ENCODE measurements at regions not wholly inside any gene's neighbourhood (a gene's known extent, or its start where the extent isn't known, plus 50 kb on each side); places are given as distances from the start of the nearest gene placed in this dataset.

DNA sequence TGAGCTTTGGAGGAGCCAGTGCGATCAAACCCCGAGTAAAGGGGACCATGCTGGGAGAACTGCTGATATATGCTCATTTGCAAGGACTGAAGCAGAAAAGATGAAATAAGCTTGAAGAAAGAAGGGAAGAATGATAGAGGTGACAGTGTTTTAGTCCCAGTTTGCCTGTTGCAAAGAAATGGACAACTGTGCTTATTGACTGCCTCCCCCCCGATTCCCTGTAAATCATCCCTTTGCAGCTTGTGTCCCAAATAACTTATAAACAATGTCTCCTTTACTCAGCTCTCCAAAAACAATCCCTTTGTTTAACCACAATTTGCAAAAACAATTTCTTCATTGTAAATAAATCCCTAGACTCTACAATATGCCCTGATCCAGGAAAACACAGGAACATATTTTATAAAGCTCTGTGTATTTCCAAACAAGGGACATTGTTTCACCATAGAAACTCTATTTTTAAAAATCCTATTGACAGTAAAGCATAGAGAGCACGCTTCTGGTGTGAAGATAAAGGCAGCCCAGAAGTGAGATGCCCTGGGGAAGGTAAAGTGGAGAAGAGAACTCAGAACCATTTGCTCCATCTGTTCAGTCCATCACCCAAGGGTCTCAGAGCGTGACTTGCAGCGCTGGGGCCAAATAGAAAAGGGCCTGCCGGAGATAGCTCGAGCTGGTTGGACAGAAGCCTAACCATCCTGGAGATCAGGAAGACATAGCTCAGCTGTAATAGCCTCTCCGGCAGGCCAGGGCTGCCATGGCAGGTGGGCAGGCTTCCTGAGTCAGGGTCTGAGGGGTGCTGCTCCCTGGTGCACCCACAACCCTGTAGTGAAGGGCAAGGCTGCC is 280.5 kb downstream of the WDR11 start:
- CTCF ChIA-PET: no interaction called here
- POLR2A ChIA-PET: no interaction called here

More for the DNA sequence above, 280.5 kb downstream of the WDR11 start:
- no peak overlapping the region for H2AFZ ChIP-seq (ENCODE audit: low read depth, low read length, poor library complexity, severe bottlenecking)
- H3K4me1 ChIP-seq (ENCODE audit: control insufficient read depth in 1 of 2, insufficient read depth in 2 of 2, low read length in 2 of 2): no peaks in the 10 kb centered on the region
- no peak for TF ChIP-seq SRF (IDR thresholded peaks at IDR 0.05; ENCODE audit: low read depth)
- no peak for TF ChIP-seq FOSL1 (IDR thresholded peaks at IDR 0.05; ENCODE audit: low read depth)
- TF ChIP-seq REST (IDR thresholded peaks at IDR 0.05; ENCODE audit: low read depth): no peak
- TF ChIP-seq CTCF (IDR thresholded peaks at IDR 0.05 in 2 of 3, conservative IDR thresholded peaks at IDR 0.05 in 1 of 3; ENCODE audit: borderline replicate concordance in 1 of 3, insufficient read depth in 1 of 3, low read depth in 2 of 3, low read length in 2 of 3): no peak
- no peak for TF ChIP-seq TCF7L2 (IDR thresholded peaks at IDR 0.05; ENCODE audit: borderline replicate concordance, extremely low read depth, insufficient read depth, insufficient read length)
- no peak for TF ChIP-seq POLR2A (IDR thresholded peaks at IDR 0.05; ENCODE audit: borderline replicate concordance, extremely low read depth, insufficient read depth, insufficient read length)
- no peak for TF ChIP-seq ZNF274 (IDR thresholded peaks at IDR 0.05; ENCODE audit: low read depth, low read length)
- no peak for TF ChIP-seq ELF1 (IDR thresholded peaks at IDR 0.05; ENCODE audit: borderline replicate concordance, low read depth)
- TF ChIP-seq MAX (IDR thresholded peaks at IDR 0.05): no peak
- no peak for TF ChIP-seq EZH2 (IDR thresholded peaks at IDR 0.05)
- TF ChIP-seq EZH2phosphoT487 (IDR thresholded peaks at IDR 0.05; ENCODE audit: borderline replicate concordance): no peak
- TF ChIP-seq CBX3 (IDR thresholded peaks at IDR 0.05; ENCODE audit: low read depth): no peak
- no peak for TF ChIP-seq POLR2AphosphoS5 (IDR thresholded peaks at IDR 0.05; ENCODE audit: low read depth, low read length)
- no peak for TF ChIP-seq SIN3A (IDR thresholded peaks at IDR 0.05; ENCODE audit: low read depth)
- TF ChIP-seq YY1 (IDR thresholded peaks at IDR 0.05; ENCODE audit: extremely low read depth, insufficient replicate concordance, low read depth, low read length): no peak
- TF ChIP-seq SP1 (IDR thresholded peaks at IDR 0.05; ENCODE audit: low read depth): no peak
- no peak for TF ChIP-seq EGR1 (IDR thresholded peaks at IDR 0.05; ENCODE audit: low read depth)
- no peak for TF ChIP-seq ZFX (IDR thresholded peaks at IDR 0.05)
- TF ChIP-seq RAD21 (IDR thresholded peaks at IDR 0.05; ENCODE audit: low read depth): no peak
- TF ChIP-seq, protein P1, sequence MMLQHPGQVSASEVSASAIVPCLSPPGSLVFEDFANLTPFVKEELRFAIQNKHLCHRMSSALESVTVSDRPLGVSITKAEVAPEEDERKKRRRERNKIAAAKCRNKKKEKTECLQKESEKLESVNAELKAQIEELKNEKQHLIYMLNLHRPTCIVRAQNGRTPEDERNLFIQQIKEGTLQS (IDR thresholded peaks at IDR 0.05): no peak
- no peaks in the 10 kb centered on the region for H3K9me3 ChIP-seq (ENCODE audit: control insufficient read depth in 1 of 2, insufficient read depth in 1 of 2, low read depth in 1 of 2, low read length in 2 of 2)
- H3K9ac ChIP-seq (ENCODE audit: low read length): no peak overlapping the region
- H3K36me3 ChIP-seq (ENCODE audit: control insufficient read depth in 1 of 2, insufficient read depth in 2 of 2, low read length in 2 of 2): no peaks in the 10 kb centered on the region
- BruUV-seq (replicated peaks): no TSS peak
- no peaks in the 10 kb centered on the region for H4K20me1 ChIP-seq (ENCODE audit: insufficient read depth)
- ATAC-seq (no peak), DNase-seq (ENCODE audit: low read depth, low spot score) (no peak)
- intact Hi-C loops (cut with micrococcal nuclease): no loop called here
- H3K4me3 ChIP-seq (replicated peaks in 1 of 2; ENCODE audit: low read depth in 1 of 2, low read length in 2 of 2): no peak overlapping the region
- no peaks in the 10 kb centered on the region for H3K79me2 ChIP-seq (ENCODE audit: insufficient read depth, low read length)
- RAD21 ChIA-PET (ENCODE audit: low non-redundant PET in 1 of 2, low total read pairs in 2 of 2, uncharacterized antibody in 2 of 2, unreplicated experiment in 2 of 2): no interaction called here
- H3K9me2 ChIP-seq (ENCODE audit: insufficient read depth): no peaks in the 10 kb centered on the region
- no peak overlapping the region for H3K27ac ChIP-seq (ENCODE audit: low read depth, low read length)
- H3K4me2 ChIP-seq (ENCODE audit: low read length): no peak overlapping the region
- H3K27me3 ChIP-seq (ENCODE audit: insufficient read depth, low read length): no peaks in the 10 kb centered on the region
